Right lung (tissue), 2 donors: ENCODE measurements at regions not wholly inside any gene's neighbourhood (a gene's known extent, or its start where the extent isn't known, plus 50 kb on each side); places are given as distances from the start of the nearest gene placed in this dataset.
"Not testable (repeated sequence)": the region's sequence is repeated elsewhere in the genome, so short reads cannot be mapped to it uniquely, and the experiment has no call there.

Source experiments
- DNase-seq, 2 donors: peaks; one replicate each; pipeline ENCODE4 v3.0.0-alpha.2; 2013

DNA sequence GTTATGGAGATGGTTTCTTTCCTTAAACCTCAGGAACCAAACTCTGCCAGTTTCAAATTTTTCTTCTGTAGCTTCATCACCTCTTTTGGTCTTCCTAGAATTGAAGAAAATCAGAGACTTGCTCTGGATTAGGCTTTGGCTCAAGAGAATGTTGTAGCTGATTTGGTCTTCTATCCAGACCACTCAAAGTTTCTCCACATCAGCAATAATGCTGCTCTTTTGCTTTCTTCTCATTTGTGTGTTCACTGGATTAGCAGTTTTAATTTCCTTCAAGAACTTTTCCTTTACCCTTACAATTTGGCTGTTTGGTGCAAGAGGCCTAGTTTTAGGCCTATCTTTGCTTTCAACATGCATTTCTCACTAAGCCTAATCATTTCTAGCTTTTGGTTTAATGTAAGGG, 78.1 kb upstream of the PLCB4 start:
- DNase-seq, result no peak

DNA sequence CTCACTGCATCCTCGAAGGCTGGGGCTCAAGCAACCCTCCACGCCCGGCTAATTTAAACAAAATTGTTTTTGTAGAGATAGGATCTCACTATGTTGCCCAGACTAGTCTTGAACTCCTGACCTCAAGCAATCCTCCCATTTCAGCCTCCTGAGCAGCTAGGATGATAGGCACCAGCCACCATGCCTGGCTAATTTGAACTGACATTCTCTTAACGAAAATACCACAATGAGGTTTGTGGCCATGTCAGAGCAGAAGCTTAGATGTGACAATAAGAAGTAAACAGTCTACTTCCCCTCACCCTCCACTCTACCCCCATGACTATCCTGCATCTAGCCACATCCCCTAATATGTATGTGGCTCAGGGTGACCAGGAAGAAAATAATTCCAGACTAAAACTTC, 74.8 kb upstream of the PLCB4 start:
- no peak for DNase-seq

DNA sequence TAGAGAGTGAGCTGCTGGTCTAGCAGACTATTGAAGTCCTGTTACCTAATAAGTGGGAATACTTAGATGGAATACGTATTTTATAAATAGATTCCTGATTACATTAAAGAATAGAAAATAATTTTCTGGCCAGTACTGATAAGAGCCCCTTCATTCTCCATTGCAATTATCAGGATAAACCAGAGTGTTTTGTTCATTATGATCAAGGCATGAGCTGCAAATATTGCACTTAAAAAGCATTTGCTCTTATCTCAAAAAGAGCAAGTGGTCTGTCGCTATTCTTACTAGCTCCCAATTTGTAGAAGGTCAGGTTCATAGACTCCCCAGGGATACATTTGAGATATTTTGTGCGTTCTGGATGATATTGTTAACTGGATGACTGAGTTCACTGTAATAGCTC, 73.1 kb upstream of the PLCB4 start:
- no peak for DNase-seq

DNA sequence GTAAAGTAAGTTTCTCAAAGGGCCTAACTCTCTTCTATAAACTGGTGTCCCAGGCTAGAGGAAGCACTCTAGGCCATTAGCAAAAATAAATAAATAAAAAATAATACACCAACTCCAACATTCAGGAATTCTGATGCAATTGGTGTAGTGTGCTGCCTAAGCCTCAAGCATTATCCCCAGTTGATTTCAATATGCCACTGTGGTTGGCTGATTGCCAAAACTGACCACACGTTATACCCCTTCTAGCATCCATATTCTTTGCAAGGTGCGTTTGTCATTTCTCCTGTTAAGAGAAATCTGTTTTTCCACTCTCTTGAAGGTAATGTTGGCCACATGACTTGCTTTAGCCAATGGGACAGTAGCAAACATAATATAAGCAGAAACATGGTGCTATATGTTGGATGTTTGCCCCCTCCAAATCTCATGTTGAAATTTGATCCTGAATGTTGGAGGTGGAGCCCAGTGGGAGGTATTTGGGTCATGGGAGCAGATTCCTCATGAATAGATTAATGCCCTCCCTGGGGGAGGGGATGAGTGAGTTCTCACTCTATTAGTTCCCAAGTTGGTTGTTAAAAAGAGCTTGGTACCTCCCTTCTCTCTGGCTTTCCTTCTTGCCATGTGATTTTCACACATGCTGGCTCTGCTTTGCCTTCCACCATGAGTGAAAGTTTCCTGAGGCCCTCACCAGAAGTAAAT, 71.9 kb upstream of the PLCB4 start:
- no peak for DNase-seq

GRCh38 chr20:8997701-8998117, 71.2 kb upstream of the PLCB4 start:
- no peak for DNase-seq

DNA sequence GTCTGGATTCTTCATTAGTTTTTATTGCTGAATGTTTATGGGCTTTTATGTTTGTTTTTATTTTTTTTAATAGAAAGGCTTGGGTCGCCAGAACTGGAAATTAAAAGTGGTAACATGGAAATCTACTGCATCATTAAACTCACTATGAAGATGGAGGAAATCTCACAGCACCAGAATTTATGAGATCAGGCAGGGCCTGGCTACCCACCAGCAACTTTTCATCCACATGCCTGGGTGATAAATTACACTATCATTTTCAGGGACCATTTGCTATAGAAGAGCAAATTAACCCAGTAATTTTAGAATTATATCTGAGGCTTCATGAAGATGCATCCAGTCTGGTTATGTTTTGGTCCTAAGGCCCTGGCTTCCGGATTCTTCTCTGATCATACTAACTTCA, 57.8 kb upstream of the PLCB4 start:
- no peak for DNase-seq

DNA sequence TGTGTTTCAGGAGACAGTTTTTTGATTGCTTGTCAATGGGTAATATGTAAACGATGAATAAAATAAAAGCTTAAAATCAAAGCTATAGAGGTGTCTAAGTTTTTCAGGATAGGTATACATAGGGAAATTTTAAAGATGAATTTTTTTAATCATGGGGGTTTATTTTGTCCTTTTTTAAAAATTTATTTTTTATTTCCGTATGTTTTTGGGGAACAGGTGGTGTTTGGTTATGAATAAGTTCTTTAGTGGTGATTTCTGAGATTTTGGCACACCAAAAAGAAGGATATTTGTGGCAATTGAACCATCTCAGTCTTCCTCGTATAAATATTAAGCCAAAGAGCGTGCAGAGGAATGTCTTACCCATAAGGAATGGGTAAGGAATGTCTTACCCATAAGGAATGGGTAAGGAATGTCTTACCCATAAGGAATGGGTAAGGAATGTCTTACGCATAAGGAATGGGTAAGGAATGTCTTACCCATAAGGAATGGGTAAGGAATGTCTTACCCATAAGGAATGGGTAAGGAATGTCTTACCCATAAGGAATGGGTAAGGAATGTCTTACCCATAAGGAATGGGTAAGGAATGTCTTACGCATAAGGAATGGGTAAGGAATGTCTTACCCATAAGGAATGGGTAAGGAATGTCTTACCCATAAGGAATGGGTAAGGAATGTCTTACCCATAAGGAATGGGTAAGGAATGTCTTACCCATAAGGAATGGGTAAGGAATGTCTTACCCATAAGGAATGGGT, 53.5 kb upstream of the PLCB4 start:
- not testable (repeated sequence) for DNase-seq

GRCh38 chr20:9015984-9016324, 52.9 kb upstream of the PLCB4 start:
- no peak for DNase-seq

GRCh38 chr20:9018346-9018745, 50.5 kb upstream of the PLCB4 start:
- DNase-seq, result no peak
